ENCODE measurements at regions not wholly inside any gene's neighbourhood (a gene's known extent, or its start where the extent isn't known, plus 50 kb on each side); places are given as distances from the start of the nearest gene placed in this dataset.

- no peak overlapping the region for H3K4me2 ChIP-seq (ENCODE audit: low read length, poor library complexity, severe bottlenecking)
- no peak overlapping the region for H3K14ac ChIP-seq (ENCODE audit: low read length in 2 of 2)
- no peak overlapping the region for H3K18ac ChIP-seq (ENCODE audit: low read depth in 1 of 2, low read length in 2 of 2)
- no peak overlapping the region for H3K4ac ChIP-seq (ENCODE audit: low read depth in 1 of 2, low read length in 2 of 2)
- WGBS = no CpG with 5 or more reads among the region's 2 CpGs
- no peak overlapping the region for H2AK5ac ChIP-seq (ENCODE audit: low read length, severe bottlenecking)
- no peak overlapping the region for H3K4me3 ChIP-seq (ENCODE audit: insufficient read depth in 1 of 2, low read depth in 1 of 2, low read length in 2 of 2)
- no peaks in the 10 kb centered on the region for H3K9me3 ChIP-seq (ENCODE audit: control insufficient read depth, low read length)
- H3K27ac ChIP-seq (ENCODE audit: low read length, poor library complexity, severe bottlenecking) = no peak overlapping the region
- H2BK120ac ChIP-seq (ENCODE audit: low read depth, low read length) = no peak overlapping the region
- H3K4me1 ChIP-seq (ENCODE audit: control insufficient read depth, insufficient read depth, low read depth, low read length) = no peaks in the 10 kb centered on the region
- H4K8ac ChIP-seq (ENCODE audit: low read length) = no peak overlapping the region
- no peaks in the 10 kb centered on the region for H3K36me3 ChIP-seq (ENCODE audit: control insufficient read depth in 1 of 2, insufficient read depth in 2 of 2, low read depth in 1 of 2, low read length in 2 of 2)
- no peak for DNase-seq
- H3K79me1 ChIP-seq (replicated peaks; ENCODE audit: low read length, poor library complexity, severe bottlenecking) = no peaks in the 10 kb centered on the region
- H4K91ac ChIP-seq (ENCODE audit: low read length) = no peak overlapping the region
- H2BK15ac ChIP-seq (ENCODE audit: low read depth, poor library complexity, severe bottlenecking) = no peak overlapping the region
- H2BK5ac ChIP-seq (ENCODE audit: low read depth, low read length, poor library complexity, severe bottlenecking) = no peak overlapping the region
- H2BK12ac ChIP-seq (ENCODE audit: low read length in 2 of 2) = no peak overlapping the region
- no peak overlapping the region for H2AFZ ChIP-seq (ENCODE audit: low read depth, low read length)
- no peaks in the 10 kb centered on the region for H3K27me3 ChIP-seq (ENCODE audit: control insufficient read depth in 1 of 2, insufficient read depth in 1 of 2, low read length in 2 of 2)
- no peak overlapping the region for H3K23ac ChIP-seq (ENCODE audit: low read length in 2 of 2)
- H3K9ac ChIP-seq (ENCODE audit: low read length) = no peak overlapping the region
Observed at GRCh38 chr12:30135776-30136175, 352.0 kb upstream of the TMTC1 start.

GRCh38 chr12:30134229-30134628 is 350.5 kb upstream of the TMTC1 start:
- Histone ChIP-seq H3K79me1 (replicated peaks; ENCODE audit: low read length, poor library complexity, severe bottlenecking) (no peaks in the 10 kb centered on the region), H2BK12ac (ENCODE audit: low read length in 2 of 2) (no peak overlapping the region), H3K27me3 (ENCODE audit: control insufficient read depth in 1 of 2, insufficient read depth in 1 of 2, low read length in 2 of 2) (no peaks in the 10 kb centered on the region), H4K8ac (ENCODE audit: low read length) (no peak overlapping the region), H3K4me3 (ENCODE audit: insufficient read depth in 1 of 2, low read depth in 1 of 2, low read length in 2 of 2) (no peak overlapping the region), H4K91ac (ENCODE audit: low read length) (no peak overlapping the region), H2BK5ac (ENCODE audit: low read depth, low read length, poor library complexity, severe bottlenecking) (no peak overlapping the region), H3K23ac (ENCODE audit: low read length in 2 of 2) (no peak overlapping the region), H3K9me3 (ENCODE audit: control insufficient read depth, low read length) (no peaks in the 10 kb centered on the region), H2BK15ac (ENCODE audit: low read depth, poor library complexity, severe bottlenecking) (no peak overlapping the region), H3K4me1 (ENCODE audit: control insufficient read depth, insufficient read depth, low read depth, low read length) (no peaks in the 10 kb centered on the region), H3K27ac (ENCODE audit: low read length, poor library complexity, severe bottlenecking) (no peak overlapping the region), H2AFZ (ENCODE audit: low read depth, low read length) (no peak overlapping the region), H3K4me2 (ENCODE audit: low read length, poor library complexity, severe bottlenecking) (no peak overlapping the region), H3K9ac (ENCODE audit: low read length) (no peak overlapping the region), H3K4ac (ENCODE audit: low read depth in 1 of 2, low read length in 2 of 2) (no peak overlapping the region), H2BK120ac (ENCODE audit: low read depth, low read length) (no peak overlapping the region), H3K36me3 (ENCODE audit: control insufficient read depth in 1 of 2, insufficient read depth in 2 of 2, low read depth in 1 of 2, low read length in 2 of 2) (no peaks in the 10 kb centered on the region), H3K14ac (ENCODE audit: low read length in 2 of 2) (no peak overlapping the region), H3K18ac (ENCODE audit: low read depth in 1 of 2, low read length in 2 of 2) (no peak overlapping the region), H2AK5ac (ENCODE audit: low read length, severe bottlenecking) (no peak overlapping the region)
- DNase-seq = no peak
- 85% methylated on average over 8 of the region's 8 CpGs for WGBS

GRCh38 chr12:30126944-30127343 is 343.2 kb upstream of the TMTC1 start:
- Histone ChIP-seq H3K27me3 (ENCODE audit: control insufficient read depth in 1 of 2, insufficient read depth in 1 of 2, low read length in 2 of 2) (no peaks in the 10 kb centered on the region), H3K9ac (ENCODE audit: low read length) (no peak overlapping the region), H3K23ac (ENCODE audit: low read length in 2 of 2) (no peak overlapping the region), H2BK120ac (ENCODE audit: low read depth, low read length) (no peak overlapping the region), H3K4me3 (ENCODE audit: insufficient read depth in 1 of 2, low read depth in 1 of 2, low read length in 2 of 2) (no peak overlapping the region), H3K36me3 (ENCODE audit: control insufficient read depth in 1 of 2, insufficient read depth in 2 of 2, low read depth in 1 of 2, low read length in 2 of 2) (no peaks in the 10 kb centered on the region), H3K4me1 (ENCODE audit: control insufficient read depth, insufficient read depth, low read depth, low read length) (no peaks in the 10 kb centered on the region), H3K27ac (ENCODE audit: low read length, poor library complexity, severe bottlenecking) (no peak overlapping the region), H3K4ac (ENCODE audit: low read depth in 1 of 2, low read length in 2 of 2) (no peak overlapping the region), H3K14ac (ENCODE audit: low read length in 2 of 2) (no peak overlapping the region), H3K9me3 (ENCODE audit: control insufficient read depth, low read length) (no peaks in the 10 kb centered on the region), H2BK12ac (ENCODE audit: low read length in 2 of 2) (no peak overlapping the region), H3K79me1 (replicated peaks; ENCODE audit: low read length, poor library complexity, severe bottlenecking) (no peaks in the 10 kb centered on the region), H4K91ac (ENCODE audit: low read length) (no peak overlapping the region), H2BK15ac (ENCODE audit: low read depth, poor library complexity, severe bottlenecking) (no peak overlapping the region), H3K4me2 (ENCODE audit: low read length, poor library complexity, severe bottlenecking) (no peak overlapping the region), H3K18ac (ENCODE audit: low read depth in 1 of 2, low read length in 2 of 2) (no peak overlapping the region), H2BK5ac (ENCODE audit: low read depth, low read length, poor library complexity, severe bottlenecking) (no peak overlapping the region), H2AFZ (ENCODE audit: low read depth, low read length) (no peak overlapping the region), H2AK5ac (ENCODE audit: low read length, severe bottlenecking) (no peak overlapping the region), H4K8ac (ENCODE audit: low read length) (no peak overlapping the region)
- 77% methylated on average over 1 of the region's 3 CpGs for WGBS
- DNase-seq = no peak

GRCh38 chr12:30120522-30120921 is 336.8 kb upstream of the TMTC1 start:
- H4K91ac ChIP-seq (ENCODE audit: low read length) = no peak overlapping the region
- peak; percentile 20 for DNase-seq

More at GRCh38 chr12:30120522-30120921, 336.8 kb upstream of the TMTC1 start:
- no peak overlapping the region for H3K14ac ChIP-seq (ENCODE audit: low read length in 2 of 2)
- H2AK5ac ChIP-seq (ENCODE audit: low read length, severe bottlenecking) = no peak overlapping the region
- no peak overlapping the region for H2BK5ac ChIP-seq (ENCODE audit: low read depth, low read length, poor library complexity, severe bottlenecking)
- no peaks in the 10 kb centered on the region for H3K79me1 ChIP-seq (replicated peaks; ENCODE audit: low read length, poor library complexity, severe bottlenecking)
- H3K27ac ChIP-seq (ENCODE audit: low read length, poor library complexity, severe bottlenecking) = no peak overlapping the region
- H3K4me3 ChIP-seq (ENCODE audit: insufficient read depth in 1 of 2, low read depth in 1 of 2, low read length in 2 of 2) = no peak overlapping the region
- no peak overlapping the region for H3K4me2 ChIP-seq (ENCODE audit: low read length, poor library complexity, severe bottlenecking)
- no peak overlapping the region for H3K9ac ChIP-seq (ENCODE audit: low read length)
- no peak overlapping the region for H2BK120ac ChIP-seq (ENCODE audit: low read depth, low read length)
- H3K9me3 ChIP-seq (ENCODE audit: control insufficient read depth, low read length) = no peaks in the 10 kb centered on the region
- no peak overlapping the region for H2BK15ac ChIP-seq (ENCODE audit: low read depth, poor library complexity, severe bottlenecking)
- H4K8ac ChIP-seq (ENCODE audit: low read length) = no peak overlapping the region
- no peaks in the 10 kb centered on the region for H3K36me3 ChIP-seq (ENCODE audit: control insufficient read depth in 1 of 2, insufficient read depth in 2 of 2, low read depth in 1 of 2, low read length in 2 of 2)
- H2AFZ ChIP-seq (ENCODE audit: low read depth, low read length) = no peak overlapping the region
- H2BK12ac ChIP-seq (ENCODE audit: low read length in 2 of 2) = no peak overlapping the region
- 80% methylated on average over 1 of the region's 1 CpG for WGBS
- no peaks in the 10 kb centered on the region for H3K4me1 ChIP-seq (ENCODE audit: control insufficient read depth, insufficient read depth, low read depth, low read length)
- H3K18ac ChIP-seq (ENCODE audit: low read depth in 1 of 2, low read length in 2 of 2) = no peak overlapping the region
- H3K4ac ChIP-seq (ENCODE audit: low read depth in 1 of 2, low read length in 2 of 2) = no peak overlapping the region
- no peaks in the 10 kb centered on the region for H3K27me3 ChIP-seq (ENCODE audit: control insufficient read depth in 1 of 2, insufficient read depth in 1 of 2, low read length in 2 of 2)
- no peak overlapping the region for H3K23ac ChIP-seq (ENCODE audit: low read length in 2 of 2)

All from mesenchymal stem cell (in vitro differentiated cells and primary cell).